PC-9 (cell line): ENCODE measurements at regions not wholly inside any gene's neighbourhood (a gene's known extent, or its start where the extent isn't known, plus 50 kb on each side); places are given as distances from the start of the nearest gene placed in this dataset.

Experiments used
- EZH2 ChIP-seq: fragments of 200-600 bp; sonication (generic); IDR thresholded peaks from 2 replicates; pipeline ENCODE4 v1.8.0; 2017; ENCODE audit warnings: antibody characterized with exemption, low read depth
- TF ChIP-seq, protein P1 (sequence below): fragments of 200-600 bp; sonication (generic); conservative IDR thresholded peaks from 2 replicates; pipeline ENCODE4 v1.6.1; 2017; ENCODE audit warnings: mixed run types, antibody characterized with exemption, mild to moderate bottlenecking, moderate library complexity

DNA sequence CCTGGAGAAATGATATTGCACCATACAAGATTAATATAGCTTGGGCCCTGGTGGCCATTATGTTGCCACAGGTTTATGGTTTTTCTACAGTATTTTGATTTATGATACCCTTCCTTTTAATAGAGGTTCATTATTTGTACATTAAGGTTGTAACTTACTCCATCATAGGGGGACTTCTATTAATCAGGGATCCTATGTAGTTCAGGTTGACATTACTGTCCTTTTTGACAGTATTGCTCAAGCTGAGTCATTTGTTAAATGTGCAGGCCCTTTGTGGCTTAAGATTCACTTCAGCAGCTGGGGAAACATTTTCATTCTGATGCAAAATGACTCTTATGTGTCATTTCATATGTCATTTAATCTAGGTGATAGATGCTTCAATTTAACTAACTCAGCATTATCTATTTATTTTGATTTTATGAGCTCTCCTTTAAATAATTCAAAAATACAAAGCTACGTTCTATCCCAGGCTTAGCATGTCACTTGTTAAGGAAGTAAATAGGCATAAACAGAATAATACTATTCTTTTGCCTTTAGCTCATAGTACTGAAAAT lies 686.9 kb upstream of the NCAM2 start:
- TF ChIP-seq, protein P1, sequence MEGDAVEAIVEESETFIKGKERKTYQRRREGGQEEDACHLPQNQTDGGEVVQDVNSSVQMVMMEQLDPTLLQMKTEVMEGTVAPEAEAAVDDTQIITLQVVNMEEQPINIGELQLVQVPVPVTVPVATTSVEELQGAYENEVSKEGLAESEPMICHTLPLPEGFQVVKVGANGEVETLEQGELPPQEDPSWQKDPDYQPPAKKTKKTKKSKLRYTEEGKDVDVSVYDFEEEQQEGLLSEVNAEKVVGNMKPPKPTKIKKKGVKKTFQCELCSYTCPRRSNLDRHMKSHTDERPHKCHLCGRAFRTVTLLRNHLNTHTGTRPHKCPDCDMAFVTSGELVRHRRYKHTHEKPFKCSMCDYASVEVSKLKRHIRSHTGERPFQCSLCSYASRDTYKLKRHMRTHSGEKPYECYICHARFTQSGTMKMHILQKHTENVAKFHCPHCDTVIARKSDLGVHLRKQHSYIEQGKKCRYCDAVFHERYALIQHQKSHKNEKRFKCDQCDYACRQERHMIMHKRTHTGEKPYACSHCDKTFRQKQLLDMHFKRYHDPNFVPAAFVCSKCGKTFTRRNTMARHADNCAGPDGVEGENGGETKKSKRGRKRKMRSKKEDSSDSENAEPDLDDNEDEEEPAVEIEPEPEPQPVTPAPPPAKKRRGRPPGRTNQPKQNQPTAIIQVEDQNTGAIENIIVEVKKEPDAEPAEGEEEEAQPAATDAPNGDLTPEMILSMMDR: no peak
- no peak for TF ChIP-seq EZH2
